ENCODE measurements at regions not wholly inside any gene's neighbourhood (a gene's known extent, or its start where the extent isn't known, plus 50 kb on each side); places are given as distances from the start of the nearest gene placed in this dataset.

DNA sequence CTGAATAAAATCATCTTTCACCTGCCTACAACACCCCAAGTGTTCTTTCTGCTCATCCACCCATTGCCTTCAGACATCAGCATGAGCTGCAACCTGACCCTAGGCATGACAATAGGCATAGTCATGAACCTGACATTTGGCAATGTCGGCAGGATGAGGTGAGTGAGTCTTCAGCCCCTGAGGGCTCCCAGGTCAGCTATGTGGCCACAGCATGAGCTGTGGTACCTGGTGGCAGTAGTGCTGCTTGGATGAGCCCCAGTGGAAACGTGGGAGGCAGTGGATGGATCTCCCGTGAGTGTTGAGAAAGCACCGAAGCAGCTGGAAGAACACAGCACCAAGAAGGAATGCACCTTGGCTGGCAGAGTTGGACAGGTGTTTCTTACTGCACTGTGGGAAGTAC lies 334.8 kb upstream of the FAR2 start:
- no peaks in the 10 kb centered on the region for H3K36me3 ChIP-seq (ENCODE audit: insufficient read depth, low read length, poor library complexity, severe bottlenecking)
- ChIA-PET CTCF (no interaction called here), POLR2A (ENCODE audit: low non-redundant PET) (no interaction called here)
- no peak overlapping the region for H3K4me3 ChIP-seq (ENCODE audit: low read depth, low read length, poor library complexity, severe bottlenecking)
- H3K4me1 ChIP-seq (ENCODE audit: insufficient read depth, low read length, poor library complexity, severe bottlenecking): no peaks in the 10 kb centered on the region
- no TSS peak for BruUV-seq (replicated peaks)
- no peak overlapping the region for H3K27ac ChIP-seq (ENCODE audit: low read depth, low read length, poor library complexity, severe bottlenecking)
- no peaks in the 10 kb centered on the region for H3K9me3 ChIP-seq (ENCODE audit: low read depth, low read length, poor library complexity, severe bottlenecking)
- intact Hi-C loops (cut with micrococcal nuclease; ENCODE audit: unreplicated experiment): no loop called here
- DNase-seq (ENCODE audit: low spot score): no peak
- no peaks in the 10 kb centered on the region for H3K27me3 ChIP-seq (replicated peaks; ENCODE audit: insufficient read depth, low read depth, low read length, poor library complexity)
- no peak for TF ChIP-seq EZH2 (IDR thresholded peaks at IDR 0.05; ENCODE audit: borderline replicate concordance, low read depth, low read length, poor library complexity, severe bottlenecking)
- TF ChIP-seq CTCF (conservative IDR thresholded peaks at IDR 0.05; ENCODE audit: low read depth, low read length): no peak

DNA sequence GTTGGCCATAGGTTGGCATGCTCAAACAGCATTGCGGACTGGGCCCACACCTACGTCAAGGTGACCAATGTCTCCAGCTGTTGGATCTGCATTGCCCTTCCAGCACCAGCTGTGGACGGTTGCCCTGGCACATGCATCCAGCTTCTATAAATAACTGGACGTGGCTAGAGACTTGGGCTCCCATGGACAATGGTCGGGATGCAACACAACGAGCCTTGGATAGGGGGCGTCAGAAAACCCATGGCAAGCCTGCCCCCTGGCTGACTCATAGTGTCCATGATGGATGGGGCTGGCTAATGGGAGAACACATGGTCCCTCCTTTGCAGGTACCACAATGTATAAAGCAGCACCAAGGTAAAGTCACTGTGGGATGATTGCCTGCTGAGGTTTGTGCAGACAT lies 331.6 kb upstream of the FAR2 start:
- Histone ChIP-seq H3K9me3 (ENCODE audit: low read depth, low read length, poor library complexity, severe bottlenecking) (no peaks in the 10 kb centered on the region), H3K36me3 (ENCODE audit: insufficient read depth, low read length, poor library complexity, severe bottlenecking) (no peaks in the 10 kb centered on the region), H3K4me3 (ENCODE audit: low read depth, low read length, poor library complexity, severe bottlenecking) (no peak overlapping the region), H3K4me1 (ENCODE audit: insufficient read depth, low read length, poor library complexity, severe bottlenecking) (no peaks in the 10 kb centered on the region), H3K27me3 (replicated peaks; ENCODE audit: insufficient read depth, low read depth, low read length, poor library complexity) (no peaks in the 10 kb centered on the region), H3K27ac (ENCODE audit: low read depth, low read length, poor library complexity, severe bottlenecking) (no peak overlapping the region)
- CTCF ChIA-PET: no interaction called here
- no peak for DNase-seq (ENCODE audit: low spot score)
- no peak for TF ChIP-seq EZH2 (IDR thresholded peaks at IDR 0.05; ENCODE audit: borderline replicate concordance, low read depth, low read length, poor library complexity, severe bottlenecking)
- TF ChIP-seq CTCF (conservative IDR thresholded peaks at IDR 0.05; ENCODE audit: low read depth, low read length): no peak
- intact Hi-C loops (cut with micrococcal nuclease; ENCODE audit: unreplicated experiment): no loop called here
- POLR2A ChIA-PET (ENCODE audit: low non-redundant PET): no interaction called here
- no TSS peak for BruUV-seq (replicated peaks)

- H3K4me1 ChIP-seq (ENCODE audit: insufficient read depth, low read length, poor library complexity, severe bottlenecking): no peaks in the 10 kb centered on the region
- no peak for DNase-seq (ENCODE audit: low spot score)
- H3K27ac ChIP-seq (ENCODE audit: low read depth, low read length, poor library complexity, severe bottlenecking): no peak overlapping the region
- POLR2A ChIA-PET (ENCODE audit: low non-redundant PET): no interaction called here
- H3K9me3 ChIP-seq (ENCODE audit: low read depth, low read length, poor library complexity, severe bottlenecking): no peaks in the 10 kb centered on the region
- intact Hi-C loops (cut with micrococcal nuclease; ENCODE audit: unreplicated experiment): no loop called here
- CTCF ChIA-PET: no interaction called here
- TF ChIP-seq CTCF (conservative IDR thresholded peaks at IDR 0.05; ENCODE audit: low read depth, low read length) (no peak), EZH2 (IDR thresholded peaks at IDR 0.05; ENCODE audit: borderline replicate concordance, low read depth, low read length, poor library complexity, severe bottlenecking) (no peak)
- no peak overlapping the region for H3K4me3 ChIP-seq (ENCODE audit: low read depth, low read length, poor library complexity, severe bottlenecking)
- no TSS peak for BruUV-seq (replicated peaks)
- no peaks in the 10 kb centered on the region for H3K27me3 ChIP-seq (replicated peaks; ENCODE audit: insufficient read depth, low read depth, low read length, poor library complexity)
- no peaks in the 10 kb centered on the region for H3K36me3 ChIP-seq (ENCODE audit: insufficient read depth, low read length, poor library complexity, severe bottlenecking)
These were observed 324.8 kb upstream of the FAR2 start for GRCh38 chr12:28824193-28824846.
